A549 (cell line): ENCODE measurements at regions not wholly inside any gene's neighbourhood (a gene's known extent, or its start where the extent isn't known, plus 50 kb on each side); places are given as distances from the start of the nearest gene placed in this dataset.

Experiments
- CBX8 ChIP-seq: fragments of 200-600 bp; sonication (generic); IDR thresholded peaks from 2 replicates; pipeline ENCODE4 v1.6.1; 2016
- ESRRA ChIP-seq: fragments of 150-350 bp; IDR thresholded peaks from 2 replicates; pipeline ENCODE4 v1.6.1; 2014; ENCODE audit warnings: mild to moderate bottlenecking, low read length, borderline replicate concordance
- TF ChIP-seq, protein P1 (sequence below): fragments of >200 bp; sonication (Bioruptor Twin); formaldehyde crosslinking; IDR thresholded peaks from 3 replicates; pipeline ENCODE4 v1.5.1; 2016
- TF ChIP-seq, protein P2 (sequence below): IDR thresholded peaks from 2 replicates; pipeline ENCODE4 v1.6.1; 2012; ENCODE audit warnings: low read depth, borderline replicate concordance

DNA sequence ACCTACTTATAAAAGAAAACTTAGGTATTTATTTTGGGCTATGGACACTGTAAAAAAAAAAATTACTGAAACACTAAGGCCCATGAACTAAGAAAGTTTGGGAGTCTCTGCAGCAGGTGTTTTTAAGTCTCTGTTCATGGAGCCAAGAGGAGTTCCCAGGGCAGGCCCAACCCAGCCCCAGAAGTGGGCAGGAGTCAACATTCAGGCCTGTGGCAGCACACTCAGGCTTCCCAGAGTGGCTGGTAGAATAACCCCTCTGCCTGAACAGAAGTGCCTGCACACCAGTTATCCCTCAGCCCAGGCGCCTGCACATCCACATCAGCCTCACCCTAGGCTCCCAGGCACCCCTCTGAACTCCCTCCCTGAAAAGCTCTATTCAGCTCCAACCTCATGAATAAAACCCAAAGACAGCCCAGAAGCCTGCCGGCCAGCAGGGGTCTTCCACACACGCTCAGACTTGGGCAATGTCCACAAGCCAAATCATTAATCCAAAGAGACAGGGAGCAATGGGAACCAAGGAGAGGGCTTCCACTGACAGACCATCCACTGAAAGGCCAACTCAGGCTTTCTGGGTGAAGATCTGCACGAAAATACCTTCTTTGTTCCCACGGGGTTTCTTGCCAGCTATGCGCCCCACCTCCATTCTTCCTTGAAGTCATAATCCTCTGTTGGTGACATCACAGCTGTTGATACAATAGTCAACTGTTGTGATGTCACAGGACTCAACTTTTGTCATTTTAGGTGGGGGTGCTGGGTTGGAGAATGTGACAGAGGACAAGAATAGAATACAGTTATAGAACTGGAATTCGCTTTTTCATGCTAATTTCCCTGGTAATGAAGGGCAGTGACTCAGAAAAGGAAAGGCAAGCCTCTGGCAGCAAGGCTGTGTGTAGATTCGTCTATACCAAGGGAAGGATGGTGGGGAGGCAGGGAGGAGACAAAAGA lies 83.7 kb downstream of the RPL27A start:
- TF ChIP-seq CBX8: no peak
- TF ChIP-seq, protein P1, sequence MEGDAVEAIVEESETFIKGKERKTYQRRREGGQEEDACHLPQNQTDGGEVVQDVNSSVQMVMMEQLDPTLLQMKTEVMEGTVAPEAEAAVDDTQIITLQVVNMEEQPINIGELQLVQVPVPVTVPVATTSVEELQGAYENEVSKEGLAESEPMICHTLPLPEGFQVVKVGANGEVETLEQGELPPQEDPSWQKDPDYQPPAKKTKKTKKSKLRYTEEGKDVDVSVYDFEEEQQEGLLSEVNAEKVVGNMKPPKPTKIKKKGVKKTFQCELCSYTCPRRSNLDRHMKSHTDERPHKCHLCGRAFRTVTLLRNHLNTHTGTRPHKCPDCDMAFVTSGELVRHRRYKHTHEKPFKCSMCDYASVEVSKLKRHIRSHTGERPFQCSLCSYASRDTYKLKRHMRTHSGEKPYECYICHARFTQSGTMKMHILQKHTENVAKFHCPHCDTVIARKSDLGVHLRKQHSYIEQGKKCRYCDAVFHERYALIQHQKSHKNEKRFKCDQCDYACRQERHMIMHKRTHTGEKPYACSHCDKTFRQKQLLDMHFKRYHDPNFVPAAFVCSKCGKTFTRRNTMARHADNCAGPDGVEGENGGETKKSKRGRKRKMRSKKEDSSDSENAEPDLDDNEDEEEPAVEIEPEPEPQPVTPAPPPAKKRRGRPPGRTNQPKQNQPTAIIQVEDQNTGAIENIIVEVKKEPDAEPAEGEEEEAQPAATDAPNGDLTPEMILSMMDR: no peak
- no peak for TF ChIP-seq ESRRA
- TF ChIP-seq, protein P2, sequence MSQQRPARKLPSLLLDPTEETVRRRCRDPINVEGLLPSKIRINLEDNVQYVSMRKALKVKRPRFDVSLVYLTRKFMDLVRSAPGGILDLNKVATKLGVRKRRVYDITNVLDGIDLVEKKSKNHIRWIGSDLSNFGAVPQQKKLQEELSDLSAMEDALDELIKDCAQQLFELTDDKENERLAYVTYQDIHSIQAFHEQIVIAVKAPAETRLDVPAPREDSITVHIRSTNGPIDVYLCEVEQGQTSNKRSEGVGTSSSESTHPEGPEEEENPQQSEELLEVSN: no peak
